IgD-negative memory B cell (primary cell): ENCODE measurements at regions not wholly inside any gene's neighbourhood (a gene's known extent, or its start where the extent isn't known, plus 50 kb on each side); places are given as distances from the start of the nearest gene placed in this dataset.
"Not testable (repeated sequence)": the region's sequence is repeated elsewhere in the genome, so short reads cannot be mapped to it uniquely, and the experiment has no call there.

ENCODE experiments used
- H3K27ac Mint-ChIP-seq, 3 donors: one replicate each; pipeline ENCODE4 v1.8.0; 2020 to 2022; ENCODE audit warnings: mild to moderate bottlenecking in 3 of 3, mixed read lengths in 3 of 3, moderate library complexity in 1 of 3
- H3K27me3 Mint-ChIP-seq: one replicate; pipeline ENCODE4 v1.8.0; 2021; ENCODE audit warnings: mixed read lengths
- H3K36me3 Mint-ChIP-seq: one replicate; pipeline ENCODE4 v1.8.0; 2020; ENCODE audit warnings: mild to moderate bottlenecking, mixed read lengths
- H3K4me1 Mint-ChIP-seq, 3 donors: one replicate each; pipeline ENCODE4 v1.8.0; 2020 to 2022; ENCODE audit warnings: mixed read lengths in 3 of 3, mild to moderate bottlenecking in 1 of 3
- H3K4me3 Mint-ChIP-seq, 4 donors: one replicate each; pipeline ENCODE4 v1.8.0; 2020 to 2022; ENCODE audit warnings: mild to moderate bottlenecking in 4 of 4, mixed read lengths in 4 of 4, moderate library complexity in 3 of 4
- H3K9me3 Mint-ChIP-seq, 3 donors: one replicate each; pipeline ENCODE4 v1.8.0; 2020 to 2021; ENCODE audit warnings: mixed read lengths in 3 of 3, mild to moderate bottlenecking in 1 of 3

DNA sequence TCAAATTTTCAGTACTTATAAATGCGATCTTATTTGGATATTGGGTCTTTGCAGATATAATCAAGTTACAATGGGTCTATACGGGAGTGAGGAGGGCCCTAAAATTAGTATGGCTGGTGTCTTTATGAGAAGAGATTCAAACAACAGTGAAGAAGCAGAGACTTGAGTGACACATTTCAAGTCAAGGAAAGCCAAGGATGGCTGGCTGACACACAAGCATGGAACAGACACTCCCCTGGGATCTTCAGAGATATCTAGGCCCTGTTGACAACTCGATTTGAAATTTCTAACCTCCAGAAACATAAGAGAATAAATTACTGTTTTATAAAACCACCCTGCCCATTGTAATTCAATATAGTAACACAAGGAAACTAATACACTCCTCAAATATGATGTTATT lies 1886.0 kb upstream of the PCDH7 start:
- Mint-ChIP-seq H3K27me3 (no peaks in the 10 kb centered on the region), H3K9me3 (peaks cover 5 to 12% (median 7%) of the 10 kb centered on the region in 3 donors)

DNA sequence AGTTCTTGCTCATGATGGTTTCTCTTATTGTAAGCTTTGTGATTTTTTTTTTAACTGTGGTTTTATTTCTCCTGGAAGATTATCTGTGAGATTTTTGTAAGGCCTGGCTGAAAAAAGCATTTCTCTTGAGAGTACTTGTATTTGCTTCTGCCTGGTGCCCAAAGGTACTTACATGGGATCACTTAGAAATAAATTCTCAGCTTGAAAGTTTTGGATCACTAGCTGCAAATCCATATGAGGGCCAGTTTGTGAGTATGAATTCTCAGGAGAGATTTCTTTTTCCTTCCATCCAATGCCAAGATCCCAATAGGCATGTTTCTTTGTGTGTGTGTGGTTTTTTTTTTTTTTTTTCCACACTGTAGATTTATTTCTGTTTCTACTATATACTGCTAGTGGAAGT lies 1884.7 kb upstream of the PCDH7 start:
- Mint-ChIP-seq H3K27ac (no peak overlapping the region), H3K27me3 (no peaks in the 10 kb centered on the region), H3K9me3 (peaks cover 5 to 15% (median 7%) of the 10 kb centered on the region in 3 donors), H3K36me3 (no peaks in the 10 kb centered on the region), H3K4me1 (peaks cover 0 to 3% (median 0%) of the 10 kb centered on the region in 3 donors), H3K4me3 (no peak overlapping the region)

More for the DNA sequence above, 1886.0 kb upstream of the PCDH7 start:
- H3K27ac Mint-ChIP-seq = no peak overlapping the region
- H3K36me3 Mint-ChIP-seq = no peaks in the 10 kb centered on the region
- H3K4me1 Mint-ChIP-seq = peaks cover 0 to 1% (median 0%) of the 10 kb centered on the region in 3 donors
- H3K4me3 Mint-ChIP-seq = no peak overlapping the region

DNA sequence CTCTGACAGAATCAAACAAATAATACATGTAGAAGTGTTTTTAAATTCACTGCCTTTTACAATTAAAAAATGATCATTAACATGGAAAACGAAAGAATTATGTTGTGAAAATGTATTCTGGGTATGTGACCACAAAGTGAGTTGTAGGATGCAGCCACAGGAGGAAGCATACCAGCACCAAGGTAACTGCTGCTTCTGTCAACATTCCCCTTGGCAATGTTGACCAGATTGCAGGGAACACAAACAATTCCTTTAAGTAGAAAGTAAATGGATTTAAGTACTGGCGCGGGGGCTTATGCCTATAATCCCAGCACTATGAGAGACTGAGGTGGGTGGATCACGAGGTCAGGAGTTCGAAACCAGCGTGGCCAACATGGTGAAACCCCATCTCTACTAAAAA lies 1877.9 kb upstream of the PCDH7 start:
- Mint-ChIP-seq H3K27me3 (no peaks in the 10 kb centered on the region), H3K27ac (no peak overlapping the region), H3K9me3 (peaks cover 2 to 12% (median 2%) of the 10 kb centered on the region in 3 donors), H3K36me3 (no peaks in the 10 kb centered on the region), H3K4me1 (peaks cover 0 to 4% (median 0%) of the 10 kb centered on the region in 3 donors), H3K4me3 (no peak overlapping the region)

DNA sequence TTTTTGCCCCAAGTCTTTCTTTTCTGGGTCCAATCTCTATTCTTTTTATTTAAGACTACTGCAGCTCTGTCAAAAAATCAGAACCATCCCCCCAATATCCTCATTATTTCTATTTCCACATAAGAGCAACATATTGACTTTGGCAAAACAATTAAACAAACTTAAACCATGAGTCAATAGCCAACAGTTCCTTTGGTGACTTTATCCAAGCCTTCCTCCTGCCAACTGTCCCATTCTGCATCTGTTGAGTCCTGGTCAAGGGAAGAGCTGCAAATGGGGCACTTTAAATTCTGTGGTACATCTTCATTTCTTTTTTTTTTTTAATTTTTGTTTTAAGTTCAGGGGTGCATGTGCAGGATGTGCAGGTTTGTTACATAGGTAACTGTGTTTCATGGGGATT lies 1875.0 kb upstream of the PCDH7 start:
- H3K27me3 Mint-ChIP-seq = no peaks in the 10 kb centered on the region
- H3K4me3 Mint-ChIP-seq = no peak overlapping the region
- no peaks in the 10 kb centered on the region for H3K36me3 Mint-ChIP-seq
- peaks cover 2 to 7% (median 2%) of the 10 kb centered on the region in 3 donors for H3K9me3 Mint-ChIP-seq
- H3K4me1 Mint-ChIP-seq = peaks cover 0 to 2% (median 0%) of the 10 kb centered on the region in 3 donors
- no peak overlapping the region for H3K27ac Mint-ChIP-seq

DNA sequence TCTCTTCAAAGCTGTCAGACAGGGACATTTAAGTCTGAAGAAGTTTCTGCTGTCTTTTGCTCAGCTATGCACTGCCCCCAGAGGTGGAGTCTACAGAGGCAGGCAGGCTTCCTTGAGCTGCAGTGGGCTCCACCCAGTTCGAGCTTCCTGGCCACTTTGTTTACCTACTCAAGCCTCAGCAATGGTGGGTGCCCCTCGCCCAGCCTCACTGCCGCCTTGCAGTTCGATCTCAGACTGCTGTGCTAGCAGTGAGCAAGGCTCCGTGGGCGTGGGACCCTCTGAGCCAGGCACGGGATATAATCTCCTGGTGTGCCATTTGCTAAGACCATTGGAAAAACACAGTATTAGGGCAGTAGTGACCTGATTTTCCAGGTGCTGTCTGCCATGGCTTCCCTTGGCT lies 1863.1 kb upstream of the PCDH7 start:
- H3K4me3 Mint-ChIP-seq, H3K4me1 Mint-ChIP-seq, H3K36me3 Mint-ChIP-seq, H3K27me3 Mint-ChIP-seq, H3K27ac Mint-ChIP-seq: not testable (repeated sequence)
- H3K9me3 Mint-ChIP-seq = peaks cover 2 to 13% (median 7%) of the 10 kb centered on the region in 3 donors

DNA sequence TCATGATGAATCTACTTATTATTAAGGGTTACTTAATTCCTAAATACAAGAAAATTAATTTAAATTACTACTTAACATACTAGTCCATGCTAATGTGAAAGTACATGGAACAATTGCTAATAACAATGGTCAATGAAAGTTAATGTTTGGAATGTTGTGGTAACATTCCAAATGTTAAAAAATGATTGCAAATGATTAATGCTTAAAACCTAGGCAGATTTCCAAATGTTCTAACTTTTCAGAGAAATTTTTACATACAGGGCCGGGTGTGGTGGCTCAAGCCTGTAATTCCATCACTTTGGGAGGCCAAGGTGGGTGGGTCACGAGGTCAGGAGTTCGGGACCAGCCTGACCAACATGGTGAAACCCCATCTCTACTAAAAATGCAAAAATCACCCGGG lies 1851.3 kb upstream of the PCDH7 start:
- Mint-ChIP-seq H3K27me3 (no peaks in the 10 kb centered on the region), H3K36me3 (no peaks in the 10 kb centered on the region), H3K27ac (no peak overlapping the region), H3K4me1 (no peaks in the 10 kb centered on the region), H3K9me3 (peaks cover 0 to 7% (median 0%) of the 10 kb centered on the region in 3 donors), H3K4me3 (no peak overlapping the region)

DNA sequence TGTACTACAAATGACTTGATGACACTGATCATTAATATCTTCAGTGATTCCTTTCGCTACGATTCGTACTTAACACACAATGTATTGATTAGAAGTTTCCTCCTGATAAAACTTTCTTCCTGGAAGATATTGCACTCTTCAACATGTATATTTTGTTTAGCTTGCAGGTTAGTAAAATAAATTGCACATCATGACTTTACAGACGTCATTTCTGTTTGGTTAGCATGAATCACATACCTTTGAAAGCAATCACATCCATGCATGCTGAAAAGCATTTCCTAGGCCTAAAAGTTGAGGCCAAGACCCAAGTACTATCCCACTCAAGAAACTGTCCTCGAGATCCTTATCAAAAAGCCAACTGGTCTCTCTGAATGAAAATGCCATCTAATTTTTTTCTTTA lies 1841.0 kb upstream of the PCDH7 start:
- Mint-ChIP-seq H3K4me1 (no peaks in the 10 kb centered on the region), H3K27ac (no peak overlapping the region), H3K36me3 (no peaks in the 10 kb centered on the region), H3K9me3 (peaks cover 8 to 15% (median 10%) of the 10 kb centered on the region in 3 donors), H3K27me3 (no peaks in the 10 kb centered on the region), H3K4me3 (no peak overlapping the region)

DNA sequence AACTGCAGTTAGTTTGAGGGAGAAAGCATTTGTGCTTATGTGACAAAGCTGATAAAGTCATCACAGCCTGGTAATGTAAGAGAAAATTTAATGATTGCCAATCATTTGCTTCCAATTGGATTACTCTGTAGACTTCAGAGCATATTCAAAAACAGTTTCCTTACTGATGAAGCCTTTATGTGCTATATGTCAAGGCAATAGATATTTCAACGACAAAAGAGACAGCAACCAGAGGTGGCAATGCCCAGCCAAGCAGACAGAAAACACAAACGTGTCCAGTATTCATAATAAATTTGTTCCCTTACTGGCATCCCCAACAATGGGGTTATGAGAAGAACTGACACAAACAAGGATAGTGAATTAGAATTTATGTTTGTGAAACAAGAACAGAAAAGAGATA lies 1840.3 kb upstream of the PCDH7 start:
- peaks cover 8 to 15% (median 14%) of the 10 kb centered on the region in 3 donors for H3K9me3 Mint-ChIP-seq
- no peaks in the 10 kb centered on the region for H3K27me3 Mint-ChIP-seq
- H3K36me3 Mint-ChIP-seq = no peaks in the 10 kb centered on the region
- no peak overlapping the region for H3K27ac Mint-ChIP-seq
- H3K4me1 Mint-ChIP-seq = no peaks in the 10 kb centered on the region
- H3K4me3 Mint-ChIP-seq = peak overlapping the region in 1 of 4 donors; percentile 9

DNA sequence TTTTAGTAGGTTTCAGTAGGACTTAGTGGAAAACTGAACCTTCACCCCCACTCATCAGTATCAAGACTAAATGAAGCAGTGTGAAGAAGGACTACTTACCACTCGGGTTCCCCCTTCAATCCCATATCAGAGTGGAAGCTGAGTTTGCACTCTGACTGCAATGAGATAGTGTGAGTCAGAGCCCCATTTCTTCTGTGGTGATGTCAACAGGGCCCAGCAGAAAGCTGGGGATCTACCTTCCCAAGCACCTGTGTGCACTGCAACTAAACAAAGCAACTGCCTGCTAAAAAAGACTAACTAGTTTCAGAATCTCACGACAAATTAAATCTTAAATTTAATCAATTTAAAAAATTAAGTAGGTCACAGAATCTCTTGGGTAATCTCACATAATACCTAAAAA lies 1837.0 kb upstream of the PCDH7 start:
- H3K36me3 Mint-ChIP-seq = no peaks in the 10 kb centered on the region
- peaks cover 2 to 13% (median 12%) of the 10 kb centered on the region in 3 donors for H3K9me3 Mint-ChIP-seq
- H3K4me1 Mint-ChIP-seq = no peaks in the 10 kb centered on the region
- H3K27me3 Mint-ChIP-seq = no peaks in the 10 kb centered on the region
- H3K4me3 Mint-ChIP-seq = no peak overlapping the region
- H3K27ac Mint-ChIP-seq = no peak overlapping the region

DNA sequence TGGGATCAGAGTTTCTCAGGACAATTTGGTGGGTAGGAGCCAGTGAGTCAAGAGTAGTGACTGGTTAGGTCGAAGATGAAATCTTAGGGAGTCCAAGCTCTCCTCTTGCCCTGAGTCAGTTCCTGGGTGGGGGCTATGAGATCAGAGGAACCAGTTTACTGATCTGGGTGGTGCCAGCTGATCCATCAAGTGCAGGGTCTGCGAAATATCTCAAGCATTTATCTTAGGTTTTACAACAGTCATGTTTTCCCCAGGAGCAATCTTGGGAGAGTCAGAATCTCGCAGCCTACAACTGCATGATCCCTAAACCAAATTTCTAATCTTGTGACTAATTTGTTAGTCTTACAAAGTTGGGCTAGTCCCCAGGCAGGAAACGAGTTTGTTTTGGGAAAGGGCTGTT lies 1833.2 kb upstream of the PCDH7 start:
- Mint-ChIP-seq H3K9me3 (peaks cover 0 to 13% (median 2%) of the 10 kb centered on the region in 3 donors), H3K27ac (no peak overlapping the region), H3K36me3 (no peaks in the 10 kb centered on the region), H3K4me1 (no peaks in the 10 kb centered on the region), H3K27me3 (no peaks in the 10 kb centered on the region), H3K4me3 (no peak overlapping the region)

DNA sequence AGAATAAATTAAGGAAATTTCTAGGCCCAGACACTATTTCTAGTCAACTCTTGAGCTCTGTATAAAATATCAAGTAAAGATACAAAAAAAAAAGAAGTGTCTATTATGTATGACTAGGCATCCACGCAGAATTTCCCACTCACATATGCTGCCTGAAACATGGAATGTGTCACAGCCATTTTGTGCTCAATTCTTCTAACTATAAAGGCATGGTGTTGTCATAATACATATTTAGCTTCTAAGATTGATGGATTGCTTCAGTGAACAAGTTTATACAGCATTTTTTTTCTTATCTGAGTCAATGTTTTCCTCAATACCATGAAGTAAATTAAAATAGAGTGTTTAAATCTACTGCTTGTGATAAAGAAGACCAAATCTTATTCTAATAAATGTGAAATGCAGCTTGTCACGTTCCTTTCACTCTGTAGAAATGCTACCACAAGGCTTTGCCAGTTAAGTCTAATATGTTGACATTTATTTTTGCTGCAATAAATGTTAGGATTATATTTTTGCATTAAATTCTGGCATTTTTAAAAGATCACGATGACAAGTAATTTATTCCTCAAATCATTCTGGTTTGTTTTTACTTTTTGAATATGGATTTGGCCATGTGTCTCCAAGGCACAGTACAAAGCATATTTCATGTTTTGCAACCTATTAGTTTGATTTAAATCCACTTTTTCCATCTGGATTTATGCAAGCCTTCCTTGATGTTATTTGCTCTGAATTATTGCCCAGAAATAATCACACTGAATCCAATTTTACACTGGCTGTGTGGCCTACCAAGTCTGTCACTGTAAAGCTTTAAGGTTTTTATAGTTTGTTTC lies 1829.0 kb upstream of the PCDH7 start:
- H3K36me3 Mint-ChIP-seq = no peaks in the 10 kb centered on the region
- H3K27me3 Mint-ChIP-seq = no peaks in the 10 kb centered on the region
- peaks cover 0 to 18% (median 0%) of the 10 kb centered on the region in 3 donors for H3K9me3 Mint-ChIP-seq
- no peaks in the 10 kb centered on the region for H3K4me1 Mint-ChIP-seq
- no peak overlapping the region for H3K27ac Mint-ChIP-seq
- H3K4me3 Mint-ChIP-seq = no peak overlapping the region

DNA sequence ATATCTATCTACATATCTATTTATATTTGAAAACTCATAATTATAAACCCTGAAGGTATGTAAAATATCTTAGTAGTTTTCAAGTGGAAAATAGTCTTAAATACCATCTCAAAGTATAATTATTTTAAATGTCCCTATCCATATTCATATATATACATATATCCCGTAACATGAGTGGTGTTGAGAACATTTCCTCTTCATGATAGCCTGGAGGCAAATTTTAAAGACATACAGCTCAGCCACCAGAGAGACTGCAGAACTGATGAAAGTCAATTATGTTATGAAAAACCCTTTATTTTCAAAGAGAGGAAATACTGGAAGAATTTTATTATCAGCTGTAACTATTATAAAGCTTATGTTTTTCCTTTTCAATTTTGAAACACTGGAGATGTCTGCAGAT lies 1806.7 kb upstream of the PCDH7 start:
- no peak overlapping the region for H3K4me3 Mint-ChIP-seq
- H3K27ac Mint-ChIP-seq = no peak overlapping the region
- no peaks in the 10 kb centered on the region for H3K27me3 Mint-ChIP-seq
- no peaks in the 10 kb centered on the region for H3K36me3 Mint-ChIP-seq
- H3K4me1 Mint-ChIP-seq = no peaks in the 10 kb centered on the region
- H3K9me3 Mint-ChIP-seq = peaks cover 4 to 7% (median 4%) of the 10 kb centered on the region in 3 donors

DNA sequence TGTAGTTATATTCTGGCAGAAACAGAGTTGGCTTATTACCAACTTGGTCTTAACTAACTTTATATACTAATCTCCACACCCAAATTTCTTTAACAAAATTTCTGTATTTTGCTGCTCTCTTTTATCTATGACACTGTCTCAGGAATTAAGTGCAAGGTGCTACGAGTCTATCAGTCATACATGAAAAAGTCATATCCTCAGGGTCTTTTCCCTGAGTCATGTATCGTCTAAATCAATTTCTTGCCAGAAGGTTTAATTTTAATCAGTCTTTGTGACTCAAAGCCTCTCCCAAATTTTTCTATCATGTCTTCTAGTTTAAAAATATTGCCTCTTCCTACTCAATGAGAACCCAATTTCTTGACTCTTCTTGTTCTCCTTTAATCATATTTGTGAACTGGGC lies 1803.6 kb upstream of the PCDH7 start:
- peaks cover 3 to 5% (median 4%) of the 10 kb centered on the region in 3 donors for H3K9me3 Mint-ChIP-seq
- H3K27ac Mint-ChIP-seq = no peak overlapping the region
- H3K4me1 Mint-ChIP-seq = no peaks in the 10 kb centered on the region
- no peaks in the 10 kb centered on the region for H3K36me3 Mint-ChIP-seq
- H3K27me3 Mint-ChIP-seq = no peaks in the 10 kb centered on the region
- no peak overlapping the region for H3K4me3 Mint-ChIP-seq

DNA sequence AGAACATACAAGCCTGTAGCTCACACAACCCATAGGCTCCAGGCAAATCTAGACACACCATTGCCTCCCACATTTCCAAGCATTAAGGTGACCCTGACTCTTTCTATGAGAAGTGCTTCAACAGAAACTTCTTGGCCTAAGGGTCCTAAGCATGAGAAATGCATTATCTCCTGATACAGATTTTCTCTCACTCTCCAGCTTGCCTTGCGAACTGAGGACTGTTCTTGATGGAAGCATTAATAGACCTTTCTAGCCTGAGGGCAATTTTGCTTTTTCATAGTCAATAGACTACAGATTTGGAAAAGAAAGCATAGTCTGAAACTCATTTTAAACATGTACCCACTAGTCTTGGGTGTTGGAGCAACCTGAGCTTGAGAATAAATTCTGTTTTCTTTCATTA lies 1801.3 kb upstream of the PCDH7 start:
- Mint-ChIP-seq H3K36me3 (no peaks in the 10 kb centered on the region), H3K9me3 (peaks cover 0 to 5% (median 4%) of the 10 kb centered on the region in 3 donors), H3K4me3 (no peak overlapping the region), H3K27ac (no peak overlapping the region), H3K4me1 (no peaks in the 10 kb centered on the region), H3K27me3 (no peaks in the 10 kb centered on the region)

DNA sequence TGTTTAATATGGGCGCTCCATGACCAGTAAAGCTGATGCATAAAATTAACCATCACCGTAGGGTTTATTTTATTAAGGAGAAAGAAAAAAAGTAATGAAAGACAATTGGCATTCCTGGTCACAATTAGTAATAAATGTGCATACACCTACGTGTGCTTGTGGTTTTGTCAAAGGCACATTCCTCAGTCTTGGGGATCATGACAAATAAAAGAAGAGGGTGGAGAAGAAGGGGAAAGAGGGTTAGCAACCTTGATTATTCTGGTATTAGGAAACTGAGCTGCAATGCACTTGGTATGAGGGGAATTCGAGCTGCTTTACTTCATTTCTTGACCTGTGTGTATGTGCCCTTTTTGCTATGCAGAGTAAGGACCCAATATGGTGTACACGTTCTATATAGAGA lies 1798.3 kb upstream of the PCDH7 start:
- Mint-ChIP-seq H3K36me3 (no peaks in the 10 kb centered on the region), H3K27me3 (no peaks in the 10 kb centered on the region), H3K4me1 (no peaks in the 10 kb centered on the region), H3K27ac (no peak overlapping the region), H3K4me3 (no peak overlapping the region), H3K9me3 (peaks cover 0 to 4% (median 0%) of the 10 kb centered on the region in 3 donors)

DNA sequence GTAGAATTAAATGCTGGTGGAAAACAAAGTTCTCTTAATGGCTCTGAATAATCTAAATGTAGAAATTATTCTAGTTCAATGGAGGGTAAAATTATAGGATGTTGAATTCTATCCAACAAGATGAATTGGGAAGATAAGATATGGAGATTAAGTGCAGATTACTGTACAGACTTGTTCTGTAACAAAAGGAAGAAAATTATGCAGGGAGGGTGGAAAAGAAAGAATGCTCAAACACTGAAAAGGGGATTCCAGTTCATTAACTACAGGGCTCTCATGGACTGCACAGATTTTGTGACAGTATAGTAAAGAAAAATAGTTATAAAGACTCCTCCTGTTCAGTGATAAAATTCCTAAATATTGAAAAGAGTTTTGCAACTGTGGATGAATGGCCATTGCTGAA lies 1794.0 kb upstream of the PCDH7 start:
- Mint-ChIP-seq H3K9me3 (peaks cover 0 to 7% (median 2%) of the 10 kb centered on the region in 3 donors), H3K27ac (no peak overlapping the region), H3K4me1 (no peaks in the 10 kb centered on the region), H3K4me3 (no peak overlapping the region), H3K36me3 (no peaks in the 10 kb centered on the region), H3K27me3 (no peaks in the 10 kb centered on the region)
